HAP-1 (cell line): ENCODE measurements at regions not wholly inside any gene's neighbourhood (a gene's known extent, or its start where the extent isn't known, plus 50 kb on each side); places are given as distances from the start of the nearest gene placed in this dataset.

ENCODE experiments used
- DNase-seq, 2 experiments: peaks; one replicate each; pipeline ENCODE4 v3.0.0-alpha.2; 2016 to 2020; ENCODE audit warnings: low spot score in 2 of 2
- H3K27me3 ChIP-seq: fragments of 250-450 bp; sonication (Bioruptor Pico); 2 replicates; pipeline ENCODE4 v1.5.1; 2020; ENCODE audit warnings: low read depth, mild to moderate bottlenecking, moderate library complexity
- H3K36me3 ChIP-seq: fragments of 250-450 bp; sonication (Bioruptor Pico); replicated peaks from 2 replicates; pipeline ENCODE4 v1.5.1; 2020; ENCODE audit warnings: mild to moderate bottlenecking
- H3K4me1 ChIP-seq: fragments of 250-450 bp; sonication (Bioruptor Pico); 2 replicates; pipeline ENCODE4 v1.5.1; 2020; ENCODE audit warnings: mild to moderate bottlenecking
- H3K4me3 ChIP-seq: fragments of 250-450 bp; sonication (Bioruptor Pico); 2 replicates; pipeline ENCODE4 v1.5.1; 2020; ENCODE audit warnings: mild to moderate bottlenecking, moderate library complexity
- H3K9me3 ChIP-seq: fragments of 250-450 bp; sonication (Bioruptor Pico); 2 replicates; pipeline ENCODE4 v1.5.1; 2020; ENCODE audit warnings: mild to moderate bottlenecking, moderate library complexity
- in situ Hi-C: fragments of 300-500 bp; cut with MboI; formaldehyde crosslinking; loops from 3 replicates; pipeline ENCODE4 v1.14.3; 2020; ENCODE audit warnings: low sequenced_read_pairs, inconsistent platforms, mixed read lengths

DNA sequence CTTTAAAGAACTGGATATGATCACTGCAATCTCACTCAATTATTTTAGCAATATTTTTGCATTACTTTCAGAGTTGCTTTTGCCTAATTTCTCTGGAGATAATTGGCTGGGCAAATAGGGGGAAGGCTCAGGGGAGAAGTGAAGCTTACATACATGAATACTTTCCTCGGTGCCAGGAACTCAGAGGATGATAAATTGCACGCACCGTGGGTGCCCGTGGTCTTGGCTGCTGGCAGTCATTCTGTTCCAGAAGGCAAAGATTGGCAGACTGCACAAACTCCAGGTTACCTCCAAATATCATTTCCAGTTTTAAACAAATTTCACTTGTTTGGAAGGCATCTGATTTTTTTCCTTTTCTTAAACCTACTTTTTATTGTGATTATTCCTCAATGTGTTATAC lies 197.8 kb upstream of the TMEM72 start:
- no peaks in the 10 kb centered on the region for H3K36me3 ChIP-seq
- no peaks in the 10 kb centered on the region for H3K9me3 ChIP-seq
- H3K4me3 ChIP-seq = no peak overlapping the region
- H3K4me1 ChIP-seq = no peaks in the 10 kb centered on the region
- DNase-seq = no peak
- in situ Hi-C loops = no loop called here
- H3K27me3 ChIP-seq = no peaks in the 10 kb centered on the region

DNA sequence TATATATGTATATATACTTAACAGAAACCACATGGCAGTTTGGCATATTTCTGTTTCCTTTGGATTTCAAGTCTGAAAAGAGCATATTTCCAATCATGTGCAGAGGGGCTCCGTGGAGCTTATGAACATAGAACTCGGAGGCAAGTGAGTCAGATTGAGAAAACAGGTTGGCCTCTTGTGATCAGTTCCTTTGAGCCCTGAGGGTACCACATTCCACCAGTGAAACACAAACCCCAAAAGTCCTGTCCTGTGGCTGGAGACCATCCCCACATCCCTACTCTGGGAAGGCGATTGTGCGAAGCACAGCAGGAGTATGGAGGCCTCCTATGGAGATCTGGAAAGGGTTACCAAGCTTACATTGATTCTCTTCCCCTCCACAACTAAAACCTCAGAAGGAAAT lies 196.7 kb upstream of the TMEM72 start:
- no peak for DNase-seq
- no peaks in the 10 kb centered on the region for H3K36me3 ChIP-seq
- no peaks in the 10 kb centered on the region for H3K27me3 ChIP-seq
- no peaks in the 10 kb centered on the region for H3K9me3 ChIP-seq
- no peaks in the 10 kb centered on the region for H3K4me1 ChIP-seq
- no peak overlapping the region for H3K4me3 ChIP-seq
- in situ Hi-C loops = no loop called here

DNA sequence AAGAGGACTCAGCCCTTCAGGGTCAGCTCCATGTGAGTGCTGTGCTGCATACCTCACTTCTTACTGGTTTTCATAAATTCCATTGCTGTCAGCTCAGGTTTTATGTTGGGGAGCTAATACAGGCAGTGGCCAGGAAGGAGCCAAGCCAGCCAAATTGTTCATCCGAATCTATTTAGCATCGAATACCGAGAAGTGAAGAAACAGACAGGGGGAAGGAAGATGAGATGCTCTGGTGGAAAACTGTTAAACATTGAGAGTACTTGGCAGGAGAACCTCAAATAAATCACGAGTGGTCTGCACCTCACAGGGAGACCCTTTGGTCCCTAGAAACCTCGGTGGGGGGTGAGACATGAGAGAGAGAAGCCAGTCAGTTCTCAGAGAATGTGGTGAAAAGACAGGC lies 196.0 kb upstream of the TMEM72 start:
- no peaks in the 10 kb centered on the region for H3K27me3 ChIP-seq
- DNase-seq = no peak
- in situ Hi-C loops = no loop called here

DNA sequence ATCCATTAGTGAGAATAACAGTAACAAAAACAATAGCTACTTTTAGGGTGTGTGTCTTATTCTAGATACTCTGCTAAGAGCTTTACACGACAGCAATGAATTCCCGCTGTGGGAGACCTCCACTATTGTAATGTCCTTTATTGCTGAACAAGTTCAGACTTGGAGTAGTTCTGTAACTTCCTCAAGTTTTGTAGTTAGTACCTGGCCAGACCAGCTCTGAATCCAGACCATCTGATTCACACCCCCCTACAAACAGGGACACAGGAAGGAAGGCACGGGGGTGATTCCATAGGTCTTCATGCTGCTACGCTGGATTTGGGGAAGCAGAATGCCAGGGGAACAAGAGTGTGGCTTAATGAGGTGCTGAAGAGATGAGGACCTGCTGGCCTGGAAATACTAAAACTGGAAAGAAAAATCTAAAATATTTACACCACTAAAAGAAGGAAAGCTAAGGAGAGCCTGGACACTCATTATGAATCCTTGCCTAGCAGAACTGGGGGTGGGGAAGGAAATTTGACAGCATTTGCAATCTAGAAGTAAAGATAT lies 194.6 kb upstream of the TMEM72 start:
- DNase-seq = no peak
- Histone ChIP-seq H3K4me3 (no peak overlapping the region), H3K27me3 (no peaks in the 10 kb centered on the region), H3K9me3 (no peaks in the 10 kb centered on the region), H3K36me3 (no peaks in the 10 kb centered on the region), H3K4me1 (no peaks in the 10 kb centered on the region)
- in situ Hi-C loops = no loop called here

More for the DNA sequence above, 196.0 kb upstream of the TMEM72 start:
- no peaks in the 10 kb centered on the region for H3K36me3 ChIP-seq
- no peaks in the 10 kb centered on the region for H3K4me1 ChIP-seq
- H3K4me3 ChIP-seq = no peak overlapping the region
- no peaks in the 10 kb centered on the region for H3K9me3 ChIP-seq

DNA sequence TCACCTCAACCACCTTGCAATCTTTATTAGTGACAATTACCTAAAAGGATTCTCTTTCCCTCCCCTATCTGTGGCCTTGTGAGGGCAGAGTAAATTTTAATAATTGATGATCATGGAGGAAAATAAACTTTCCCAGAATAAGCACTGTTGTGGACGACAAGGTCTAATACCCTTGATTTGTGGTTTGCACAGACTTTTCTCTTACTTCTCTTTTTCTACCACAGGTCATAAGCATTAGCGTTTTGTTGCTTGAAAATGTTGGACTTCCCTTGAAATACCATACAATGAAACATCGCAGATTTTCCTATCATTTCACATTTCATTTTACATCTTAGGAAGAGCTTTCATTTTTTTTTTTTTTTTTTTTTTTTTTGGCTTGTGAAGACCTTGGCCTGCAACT lies 188.1 kb upstream of the TMEM72 start:
- in situ Hi-C loops = no loop called here
- Histone ChIP-seq H3K4me3 (no peak overlapping the region), H3K36me3 (no peaks in the 10 kb centered on the region), H3K4me1 (no peaks in the 10 kb centered on the region), H3K27me3 (no peaks in the 10 kb centered on the region), H3K9me3 (no peaks in the 10 kb centered on the region)
- no peak for DNase-seq

DNA sequence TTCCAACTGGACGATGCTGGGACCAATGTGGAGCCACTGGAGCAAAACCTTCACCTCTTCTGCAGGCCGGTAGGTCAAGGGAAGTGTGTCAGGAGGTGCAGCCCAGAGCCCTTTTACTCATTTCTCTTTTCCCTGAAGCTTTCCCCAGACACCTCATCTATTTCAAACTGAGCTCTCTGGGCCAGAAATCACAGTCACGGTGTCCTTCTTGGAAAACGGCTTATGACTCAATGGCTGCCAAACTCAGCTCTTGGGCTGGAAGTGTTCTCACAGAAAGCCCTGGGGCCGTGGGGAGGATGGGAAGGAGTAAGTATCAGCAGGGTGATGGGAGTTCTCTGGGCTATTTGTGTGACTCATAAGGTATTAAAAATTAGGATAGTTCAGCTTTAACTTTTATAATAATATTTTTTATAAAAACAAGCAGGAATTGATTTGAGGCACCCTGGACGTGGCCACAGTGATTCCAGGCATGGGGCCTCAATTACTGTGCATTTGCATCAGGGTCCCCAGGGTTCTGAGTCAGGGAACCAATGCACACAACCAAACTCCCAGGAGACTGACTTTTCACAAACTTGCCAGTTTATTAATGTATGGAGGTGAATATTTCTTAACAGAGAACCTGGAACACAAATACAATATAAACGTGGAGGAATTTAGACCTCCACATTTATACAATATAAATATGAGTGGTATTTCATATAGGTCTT lies 187.4 kb upstream of the TMEM72 start:
- H3K4me3 ChIP-seq = no peak overlapping the region
- no peaks in the 10 kb centered on the region for H3K36me3 ChIP-seq
- in situ Hi-C loops = no loop called here
- no peaks in the 10 kb centered on the region for H3K9me3 ChIP-seq
- DNase-seq = no peak
- H3K4me1 ChIP-seq = no peaks in the 10 kb centered on the region
- no peaks in the 10 kb centered on the region for H3K27me3 ChIP-seq

DNA sequence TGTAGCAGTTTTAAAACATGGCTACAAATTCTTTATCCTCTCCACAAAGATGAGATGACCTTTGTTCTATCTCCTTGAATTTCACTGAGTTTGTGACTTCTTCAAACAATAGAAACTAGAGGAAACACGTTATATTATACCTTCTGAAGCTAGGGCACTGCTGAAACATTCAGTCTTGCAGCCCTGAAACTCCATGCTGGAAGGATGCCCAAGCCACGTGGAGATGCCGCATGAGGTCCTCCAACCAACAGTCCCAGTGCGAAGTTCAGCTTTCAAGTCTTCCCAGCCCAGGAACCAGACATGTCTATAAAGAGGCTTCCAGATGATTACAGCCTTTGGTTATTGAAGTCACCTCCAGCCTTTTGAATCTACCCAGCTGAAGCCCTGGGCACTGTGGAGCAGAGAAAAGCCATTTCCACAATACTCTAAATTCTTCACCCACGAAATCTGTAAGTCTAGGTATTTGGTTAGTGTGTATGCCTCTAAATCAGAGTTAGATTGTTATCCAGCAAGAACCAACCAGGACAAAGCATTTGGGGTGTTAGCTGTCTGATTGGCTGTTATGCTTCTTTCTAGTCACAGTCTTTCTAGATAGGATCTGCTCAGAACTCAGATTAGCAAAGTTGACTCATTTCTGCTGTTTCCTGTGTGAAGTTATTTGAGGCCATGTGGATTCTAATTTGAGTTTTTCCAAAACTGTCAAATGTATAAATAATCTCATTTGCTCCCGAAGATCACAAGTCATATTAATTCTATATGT lies 186.5 kb upstream of the TMEM72 start:
- H3K27me3 ChIP-seq = no peaks in the 10 kb centered on the region
- H3K4me3 ChIP-seq = no peak overlapping the region
- DNase-seq = no peak
- in situ Hi-C loops = no loop called here
- H3K36me3 ChIP-seq = no peaks in the 10 kb centered on the region
- H3K4me1 ChIP-seq = no peaks in the 10 kb centered on the region
- H3K9me3 ChIP-seq = no peaks in the 10 kb centered on the region

DNA sequence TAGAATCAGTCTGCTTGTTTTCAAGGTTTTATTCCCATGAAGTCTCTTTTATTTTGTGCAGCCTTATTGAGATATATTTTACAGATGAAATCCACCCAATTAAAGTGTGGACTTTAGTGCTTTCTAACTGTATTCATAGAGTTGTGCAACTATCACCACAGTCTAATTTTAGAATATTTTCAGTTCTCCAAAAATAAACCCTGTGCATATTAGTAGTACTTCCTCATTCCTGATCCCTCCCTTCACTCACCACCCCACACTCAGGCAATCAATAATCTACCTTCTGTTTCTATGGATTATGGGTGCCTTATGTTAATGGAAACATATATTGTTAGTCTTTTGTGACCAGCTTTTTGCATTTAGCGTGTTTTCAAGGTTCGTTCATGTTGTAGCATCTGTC lies 185.7 kb upstream of the TMEM72 start:
- Histone ChIP-seq H3K27me3 (no peaks in the 10 kb centered on the region), H3K9me3 (no peaks in the 10 kb centered on the region), H3K4me1 (no peaks in the 10 kb centered on the region), H3K4me3 (no peak overlapping the region), H3K36me3 (no peaks in the 10 kb centered on the region)
- in situ Hi-C loops = no loop called here
- no peak for DNase-seq

DNA sequence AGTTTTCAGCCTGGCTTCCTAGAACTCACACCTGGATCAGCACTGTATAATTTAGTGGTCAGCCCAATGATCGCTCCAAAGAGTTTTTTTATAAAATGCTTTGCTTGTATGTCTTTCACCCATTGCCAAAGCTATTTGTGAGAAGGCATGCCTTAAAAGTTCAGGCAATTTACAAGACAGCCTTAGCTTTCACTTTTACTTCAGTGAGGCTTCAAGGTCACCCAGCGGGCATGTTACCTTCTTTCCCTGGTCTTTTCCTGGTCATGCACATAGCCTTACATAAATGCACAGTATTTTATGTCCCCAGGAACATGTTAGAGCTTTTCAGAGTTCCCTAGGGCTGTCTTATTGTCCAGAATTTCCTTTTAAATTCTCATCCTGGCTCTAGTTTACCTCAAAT lies 179.9 kb upstream of the TMEM72 start:
- H3K4me1 ChIP-seq = no peaks in the 10 kb centered on the region
- DNase-seq = no peak
- in situ Hi-C loops = no loop called here
- no peaks in the 10 kb centered on the region for H3K9me3 ChIP-seq
- H3K36me3 ChIP-seq = no peaks in the 10 kb centered on the region
- no peaks in the 10 kb centered on the region for H3K27me3 ChIP-seq
- H3K4me3 ChIP-seq = no peak overlapping the region

DNA sequence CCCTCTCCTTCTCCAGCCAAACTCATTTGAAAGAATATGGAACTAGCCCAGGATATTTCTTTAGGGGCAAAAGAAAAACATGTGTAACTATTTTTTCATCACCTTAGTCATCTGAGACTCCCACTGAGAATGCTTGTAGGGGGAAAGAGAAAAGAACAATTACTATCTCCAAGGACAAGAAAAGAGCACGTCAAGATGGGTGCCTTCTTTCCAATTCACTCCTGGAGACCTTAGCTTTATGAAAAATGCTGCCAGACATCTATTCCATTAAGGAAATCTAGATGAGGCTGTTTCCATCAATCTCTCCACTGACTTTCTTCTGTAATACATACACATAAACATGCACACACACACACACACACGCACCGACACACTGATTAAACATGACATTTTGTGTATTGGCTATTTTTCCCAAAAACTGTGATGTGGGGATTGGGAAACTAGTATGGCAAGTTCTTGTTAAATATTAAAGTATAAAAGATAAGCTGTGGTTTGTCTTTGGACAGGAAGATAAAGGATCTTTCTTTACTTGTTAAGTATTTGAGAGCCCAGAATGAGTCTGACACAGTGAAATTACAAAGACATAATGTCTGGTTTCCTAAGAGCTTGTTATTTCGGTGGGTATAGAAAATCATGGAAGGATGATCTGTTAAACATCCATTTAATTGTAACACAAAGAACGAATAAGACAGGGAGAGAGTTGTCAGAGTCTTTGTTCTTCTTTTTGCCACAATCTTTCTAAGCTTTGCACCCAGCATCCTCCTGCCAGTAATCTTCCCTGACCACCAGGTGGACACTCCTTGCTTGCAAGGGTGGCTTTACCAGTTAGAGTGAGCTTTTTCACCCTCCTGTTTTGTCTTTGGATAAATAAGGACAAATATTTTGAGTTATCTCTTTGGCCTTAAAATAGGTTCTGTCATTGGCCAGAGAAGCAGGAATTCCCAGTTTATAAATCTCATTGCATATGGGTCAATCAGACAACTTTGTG lies 177.3 kb upstream of the TMEM72 start:
- in situ Hi-C loops = no loop called here
- Histone ChIP-seq H3K4me1 (no peaks in the 10 kb centered on the region), H3K9me3 (no peaks in the 10 kb centered on the region), H3K36me3 (no peaks in the 10 kb centered on the region), H3K27me3 (no peaks in the 10 kb centered on the region), H3K4me3 (no peak overlapping the region)
- no peak for DNase-seq

DNA sequence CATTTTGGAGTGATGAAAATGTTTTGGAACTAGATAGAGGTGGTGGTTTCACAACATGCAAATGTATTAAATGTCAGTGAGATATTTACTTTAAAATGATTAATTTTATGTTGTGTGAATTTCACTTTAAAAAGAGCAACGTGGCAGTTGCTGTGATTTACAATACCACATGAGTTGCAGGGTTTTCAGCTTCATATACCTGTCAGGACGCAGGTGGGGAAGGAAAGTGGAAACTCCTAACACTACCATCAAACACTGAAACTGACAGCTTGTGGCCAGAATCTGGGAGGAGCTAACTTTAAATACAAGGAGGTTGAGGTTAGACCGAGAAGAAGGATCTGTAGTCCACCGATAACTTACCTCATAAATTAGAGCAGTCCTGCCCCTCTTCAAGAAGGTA lies 168.9 kb upstream of the TMEM72 start:
- Histone ChIP-seq H3K36me3 (no peaks in the 10 kb centered on the region), H3K4me3 (no peak overlapping the region), H3K9me3 (no peaks in the 10 kb centered on the region), H3K4me1 (no peaks in the 10 kb centered on the region), H3K27me3 (no peaks in the 10 kb centered on the region)
- DNase-seq = no peak
- in situ Hi-C loops = no loop called here

DNA sequence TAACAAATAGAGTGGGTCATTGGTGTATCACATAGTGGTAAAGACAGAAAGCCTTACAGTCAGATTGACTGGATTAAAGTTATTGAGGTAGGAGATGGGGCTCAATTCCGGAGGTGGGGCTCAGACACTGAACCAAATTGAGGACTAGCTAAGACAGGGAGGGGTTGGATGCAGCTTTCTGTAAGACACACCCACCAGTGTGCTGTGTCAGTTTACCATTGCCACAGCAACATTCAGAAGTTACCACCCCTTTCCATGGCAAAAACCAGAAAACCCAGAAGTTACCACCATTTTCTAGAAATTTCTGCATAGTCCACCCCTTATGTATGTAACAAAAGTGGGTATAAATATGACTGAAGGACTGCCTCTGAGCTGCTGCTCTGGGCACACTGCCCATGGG lies 167.6 kb upstream of the TMEM72 start:
- Histone ChIP-seq H3K36me3 (no peaks in the 10 kb centered on the region), H3K4me1 (no peaks in the 10 kb centered on the region), H3K4me3 (no peak overlapping the region), H3K9me3 (no peaks in the 10 kb centered on the region), H3K27me3 (no peaks in the 10 kb centered on the region)
- in situ Hi-C loops = no loop called here
- no peak for DNase-seq

DNA sequence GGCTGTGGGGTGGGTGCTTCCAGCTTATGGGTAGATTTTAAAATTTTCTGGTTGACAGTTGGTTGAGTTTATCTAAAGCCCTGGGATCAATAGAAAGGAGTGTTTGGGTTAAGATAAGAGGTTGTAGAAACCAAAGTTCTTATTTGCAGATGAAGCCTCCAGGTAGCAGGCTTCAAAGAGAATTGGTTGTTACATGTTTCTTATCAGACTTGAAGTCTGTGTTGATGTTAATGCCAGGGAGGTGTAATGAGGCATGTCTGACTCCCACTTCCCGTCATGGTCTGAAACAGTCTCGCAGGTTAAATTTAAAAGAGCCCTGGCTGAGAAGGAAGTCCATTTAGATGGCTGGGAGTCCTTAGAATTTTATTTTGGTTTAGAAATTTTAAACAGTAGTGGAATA lies 165.2 kb upstream of the TMEM72 start:
- H3K36me3 ChIP-seq = no peaks in the 10 kb centered on the region
- in situ Hi-C loops = no loop called here
- H3K4me1 ChIP-seq = no peaks in the 10 kb centered on the region
- no peak for DNase-seq
- no peaks in the 10 kb centered on the region for H3K27me3 ChIP-seq
- H3K9me3 ChIP-seq = no peaks in the 10 kb centered on the region
- H3K4me3 ChIP-seq = no peak overlapping the region
